ENCODE measurements at regions not wholly inside any gene's neighbourhood (a gene's known extent, or its start where the extent isn't known, plus 50 kb on each side); places are given as distances from the start of the nearest gene placed in this dataset.
"Not testable (repeated sequence)": the region's sequence is repeated elsewhere in the genome, so short reads cannot be mapped to it uniquely, and the experiment has no call there.

GRCh38 chr16:62732092-62732491 lies 695.9 kb upstream of the CDH8 start:
- H3K4me3 Mint-ChIP-seq (ENCODE audit: unreplicated experiment), result no peak overlapping the region
- H3K9me3 Mint-ChIP-seq (ENCODE audit: unreplicated experiment), result peaks cover 32% of the 10 kb centered on the region
- DNase-seq (ENCODE audit: extremely low spot score, unreplicated experiment), result no peak
- no peak overlapping the region for H3K27ac Mint-ChIP-seq (ENCODE audit: unreplicated experiment)
- H3K27me3 Mint-ChIP-seq (ENCODE audit: unreplicated experiment), result no peaks in the 10 kb centered on the region
- H3K36me3 Mint-ChIP-seq (ENCODE audit: unreplicated experiment), result no peaks in the 10 kb centered on the region
- no peak for TF ChIP-seq CTCF (IDR thresholded peaks at IDR 0.05)
- no peaks in the 10 kb centered on the region for H3K4me1 Mint-ChIP-seq (ENCODE audit: unreplicated experiment)

DNA sequence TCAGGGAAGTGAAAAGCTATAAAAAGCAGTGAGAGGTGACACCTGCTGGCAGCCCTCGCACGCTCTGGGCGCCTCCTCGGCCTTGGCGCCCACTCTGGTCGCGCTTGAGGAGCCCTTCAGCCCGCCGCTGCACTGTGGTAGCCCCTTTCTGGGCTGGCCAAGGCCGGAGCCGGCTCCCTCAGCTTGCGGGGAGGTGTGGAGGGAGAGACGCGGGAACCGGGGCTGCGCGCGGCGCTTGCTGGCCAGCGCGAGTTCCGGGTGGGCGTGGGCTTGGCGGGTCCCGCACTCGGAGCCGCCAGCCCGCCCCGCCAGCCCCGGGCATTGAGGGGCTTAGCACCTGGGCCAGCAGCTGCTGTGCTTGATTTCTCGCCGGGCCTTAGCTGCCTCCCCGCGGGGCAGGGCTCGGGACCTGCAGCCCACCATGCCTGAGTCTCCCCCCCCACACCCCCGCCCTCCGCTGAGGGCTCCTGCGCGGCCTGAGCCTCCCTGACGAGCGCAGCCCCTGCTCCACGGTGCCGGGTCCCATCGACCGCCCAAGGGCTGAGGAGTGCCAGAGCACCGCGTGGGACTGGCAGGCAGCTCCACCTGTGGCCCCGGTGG lies 688.5 kb upstream of the CDH8 start:
- H3K4me1 Mint-ChIP-seq (ENCODE audit: unreplicated experiment); H3K4me3 Mint-ChIP-seq (ENCODE audit: unreplicated experiment); H3K27ac Mint-ChIP-seq (ENCODE audit: unreplicated experiment); DNase-seq (ENCODE audit: extremely low spot score, unreplicated experiment); H3K36me3 Mint-ChIP-seq (ENCODE audit: unreplicated experiment); H3K27me3 Mint-ChIP-seq (ENCODE audit: unreplicated experiment): not testable (repeated sequence)
- peaks cover 49% of the 10 kb centered on the region for H3K9me3 Mint-ChIP-seq (ENCODE audit: unreplicated experiment)

GRCh38 chr16:62720651-62721050 lies 684.4 kb upstream of the CDH8 start:
- Mint-ChIP-seq H3K27me3 (ENCODE audit: unreplicated experiment) (no peaks in the 10 kb centered on the region), H3K36me3 (ENCODE audit: unreplicated experiment) (no peaks in the 10 kb centered on the region), H3K4me1 (ENCODE audit: unreplicated experiment) (no peaks in the 10 kb centered on the region), H3K9me3 (ENCODE audit: unreplicated experiment) (peaks cover 49% of the 10 kb centered on the region), H3K27ac (ENCODE audit: unreplicated experiment) (no peak overlapping the region), H3K4me3 (ENCODE audit: unreplicated experiment) (no peak overlapping the region)
- DNase-seq (ENCODE audit: extremely low spot score, unreplicated experiment), result no peak
- TF ChIP-seq CTCF (IDR thresholded peaks at IDR 0.05), result no peak

- Mint-ChIP-seq H3K27me3 (ENCODE audit: unreplicated experiment) (no peaks in the 10 kb centered on the region), H3K36me3 (ENCODE audit: unreplicated experiment) (no peaks in the 10 kb centered on the region), H3K27ac (ENCODE audit: unreplicated experiment) (no peak overlapping the region), H3K4me3 (ENCODE audit: unreplicated experiment) (no peak overlapping the region), H3K4me1 (ENCODE audit: unreplicated experiment) (no peaks in the 10 kb centered on the region), H3K9me3 (ENCODE audit: unreplicated experiment) (peaks cover 23% of the 10 kb centered on the region)
- DNase-seq (ENCODE audit: extremely low spot score, unreplicated experiment), result no peak
- no peak for TF ChIP-seq CTCF (IDR thresholded peaks at IDR 0.05)
Observed at GRCh38 chr16:62717026-62717425, 680.8 kb upstream of the CDH8 start.

- Mint-ChIP-seq H3K27me3 (ENCODE audit: unreplicated experiment) (no peaks in the 10 kb centered on the region), H3K27ac (ENCODE audit: unreplicated experiment) (no peak overlapping the region), H3K4me3 (ENCODE audit: unreplicated experiment) (no peak overlapping the region), H3K9me3 (ENCODE audit: unreplicated experiment) (peaks cover 20% of the 10 kb centered on the region), H3K36me3 (ENCODE audit: unreplicated experiment) (no peaks in the 10 kb centered on the region), H3K4me1 (ENCODE audit: unreplicated experiment) (no peaks in the 10 kb centered on the region)
- no peak for TF ChIP-seq CTCF (IDR thresholded peaks at IDR 0.05)
- DNase-seq (ENCODE audit: extremely low spot score, unreplicated experiment), result no peak
Observed at GRCh38 chr16:62715701-62716100, 679.5 kb upstream of the CDH8 start.

- H3K27ac Mint-ChIP-seq (ENCODE audit: unreplicated experiment), result no peak overlapping the region
- DNase-seq (ENCODE audit: extremely low spot score, unreplicated experiment), result no peak
- H3K27me3 Mint-ChIP-seq (ENCODE audit: unreplicated experiment), result no peaks in the 10 kb centered on the region
- H3K36me3 Mint-ChIP-seq (ENCODE audit: unreplicated experiment), result no peaks in the 10 kb centered on the region
- no peaks in the 10 kb centered on the region for H3K4me1 Mint-ChIP-seq (ENCODE audit: unreplicated experiment)
- H3K9me3 Mint-ChIP-seq (ENCODE audit: unreplicated experiment), result peaks cover 19% of the 10 kb centered on the region
- no peak for TF ChIP-seq CTCF (IDR thresholded peaks at IDR 0.05)
- H3K4me3 Mint-ChIP-seq (ENCODE audit: unreplicated experiment), result no peak overlapping the region
Observed at GRCh38 chr16:62712566-62712965, 676.3 kb upstream of the CDH8 start.
